ENCODE measurements at regions not wholly inside any gene's neighbourhood (a gene's known extent, or its start where the extent isn't known, plus 50 kb on each side); places are given as distances from the start of the nearest gene placed in this dataset.

DNA sequence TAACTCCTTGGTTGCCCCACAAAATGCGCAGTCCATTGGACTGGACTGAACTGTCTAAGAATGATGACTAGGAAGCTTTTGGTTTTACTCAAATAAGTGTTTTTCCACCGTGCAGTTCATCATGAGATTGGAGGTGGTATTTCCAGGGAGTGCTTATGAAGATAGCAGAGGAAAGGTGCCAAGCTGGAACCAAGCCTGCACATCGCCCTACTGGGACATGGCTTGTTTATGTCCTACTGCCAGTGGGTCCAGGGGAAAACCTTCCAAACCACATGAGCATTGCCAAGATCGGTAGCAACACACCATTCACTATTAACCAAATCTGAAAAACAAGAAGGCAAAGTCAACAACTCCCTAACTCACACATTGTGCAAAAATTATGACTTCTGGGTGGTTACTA is 54.7 kb upstream of the DSCAM start:
- Histone ChIP-seq H3K9ac (ENCODE audit: low read depth, low read length) (no peak overlapping the region), H3K9me3 (ENCODE audit: control insufficient read depth, insufficient read depth, low read length) (0 out of 2 replicates have a peak, but pooled peaks cover 4% of the 10 kb centered on the region), H3K36me3 (ENCODE audit: insufficient read depth, low read length) (no peaks in the 10 kb centered on the region), H3K4me1 (ENCODE audit: insufficient read depth, low read length) (no peaks in the 10 kb centered on the region)

DNA sequence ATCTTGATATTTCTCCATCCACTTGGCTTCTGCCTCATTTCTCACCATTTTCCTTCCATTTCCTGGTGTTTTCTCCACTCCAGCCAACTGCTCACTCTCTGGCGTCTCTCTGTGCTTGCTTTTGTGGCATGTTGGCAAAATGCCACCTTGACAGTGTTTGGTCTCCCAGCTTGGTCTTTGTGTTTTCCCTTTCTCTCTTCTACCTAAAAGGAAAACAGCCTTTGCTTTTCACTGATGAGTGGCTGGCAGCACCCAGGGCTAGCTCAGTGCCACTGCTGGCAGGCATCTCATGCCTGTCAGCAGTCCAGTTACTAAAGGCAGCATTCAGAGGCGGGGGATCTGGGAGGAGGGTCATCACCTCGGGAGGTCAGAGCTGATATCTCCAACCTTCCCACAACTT is 55.3 kb upstream of the DSCAM start:
- 0 out of 2 replicates have a peak, but pooled peaks cover under 1% of the 10 kb centered on the region for H3K9me3 ChIP-seq (ENCODE audit: control insufficient read depth, insufficient read depth, low read length)
- no peaks in the 10 kb centered on the region for H3K36me3 ChIP-seq (ENCODE audit: insufficient read depth, low read length)
- H3K4me1 ChIP-seq (ENCODE audit: insufficient read depth, low read length), result no peaks in the 10 kb centered on the region
- no peak overlapping the region for H3K9ac ChIP-seq (ENCODE audit: low read depth, low read length)

DNA sequence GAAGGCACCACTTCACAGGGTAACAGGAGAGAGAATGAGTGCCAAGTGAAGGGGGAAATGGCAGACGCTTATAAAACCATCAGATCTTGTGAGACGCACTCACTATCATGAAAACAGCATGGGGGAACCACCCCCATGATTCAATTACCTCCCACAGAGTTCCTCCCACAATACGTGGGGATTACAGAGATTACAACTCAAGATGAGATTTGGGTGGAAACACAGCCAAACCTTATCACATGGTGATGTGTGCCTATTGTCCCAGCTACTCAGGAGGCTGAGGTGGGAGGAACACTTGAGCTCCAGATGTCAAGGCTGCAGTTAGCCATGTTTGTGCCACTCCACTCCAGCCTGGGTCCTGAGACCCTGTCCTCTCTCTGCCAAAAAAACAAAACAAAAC is 56.0 kb upstream of the DSCAM start:
- H3K36me3 ChIP-seq (ENCODE audit: insufficient read depth, low read length), result no peaks in the 10 kb centered on the region
- H3K9me3 ChIP-seq (ENCODE audit: control insufficient read depth, insufficient read depth, low read length), result no peaks in the 10 kb centered on the region
- no peak overlapping the region for H3K9ac ChIP-seq (ENCODE audit: low read depth, low read length)
- H3K4me1 ChIP-seq (ENCODE audit: insufficient read depth, low read length), result no peaks in the 10 kb centered on the region

DNA sequence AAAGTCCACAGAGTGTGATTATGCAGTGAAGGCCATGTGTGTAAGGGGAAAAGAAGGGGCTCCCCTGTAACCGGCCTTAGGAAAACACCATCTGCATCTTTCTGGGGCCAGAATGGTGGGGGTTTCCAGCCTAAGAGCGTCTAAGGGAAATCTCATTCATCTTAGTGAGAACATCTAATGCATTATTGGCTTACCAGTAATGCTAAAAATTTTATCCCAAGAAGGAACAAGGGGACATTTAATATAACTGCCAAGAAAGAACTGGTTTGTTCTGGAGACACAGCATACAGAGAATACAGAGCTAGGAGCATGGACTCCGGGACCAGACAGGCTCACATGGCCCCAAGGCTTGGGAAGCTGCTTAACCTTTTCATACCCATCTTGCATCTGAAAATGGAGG is 58.3 kb upstream of the DSCAM start:
- Histone ChIP-seq H3K36me3 (ENCODE audit: insufficient read depth, low read length) (no peaks in the 10 kb centered on the region), H3K9me3 (ENCODE audit: control insufficient read depth, insufficient read depth, low read length) (no peaks in the 10 kb centered on the region), H3K9ac (ENCODE audit: low read depth, low read length) (no peak overlapping the region), H3K4me1 (ENCODE audit: insufficient read depth, low read length) (no peaks in the 10 kb centered on the region)

DNA sequence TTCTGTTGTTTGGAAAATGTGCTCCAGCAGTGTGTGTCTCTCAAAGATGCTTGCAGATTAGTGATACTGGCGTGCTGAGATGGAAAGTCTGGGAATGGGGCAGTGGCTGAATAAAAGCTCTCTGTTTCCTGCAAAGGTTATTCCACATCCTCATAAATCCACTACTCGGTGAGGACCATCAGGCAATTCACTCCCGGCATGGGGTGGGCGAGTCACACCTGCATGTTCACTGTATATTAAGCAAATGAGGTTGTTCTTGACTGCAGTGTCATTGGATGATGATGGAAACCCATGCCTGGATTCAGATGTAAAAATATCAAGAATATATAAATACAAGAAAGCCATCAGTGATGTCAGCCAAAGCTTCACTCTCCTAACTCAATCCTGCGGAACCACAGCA is 65.4 kb upstream of the DSCAM start:
- Histone ChIP-seq H3K9me3 (ENCODE audit: control insufficient read depth, insufficient read depth, low read length) (no peaks in the 10 kb centered on the region; the same call in 1 of the 2 replicates), H3K4me1 (ENCODE audit: insufficient read depth, low read length) (no peaks in the 10 kb centered on the region)

DNA sequence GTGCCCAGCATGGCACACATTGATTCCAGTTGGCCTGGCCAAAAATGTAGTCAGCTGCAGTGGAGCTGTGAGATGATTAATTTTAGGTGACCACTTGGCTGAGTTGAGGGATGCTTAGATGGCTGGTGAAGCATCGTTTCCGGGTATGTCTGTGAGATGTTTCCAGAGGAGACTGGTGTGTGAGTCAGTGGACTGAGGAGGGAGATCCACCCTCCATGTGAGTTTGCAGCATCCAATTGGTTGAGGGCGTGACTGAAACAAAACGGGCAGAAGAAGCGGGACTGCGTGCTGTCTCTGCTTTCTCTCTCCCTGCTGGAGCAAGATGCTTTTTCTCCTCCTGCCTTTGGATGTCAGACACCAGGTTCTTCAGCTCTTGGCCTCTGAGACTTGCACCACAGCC is 68.2 kb upstream of the DSCAM start:
- H3K9me3 ChIP-seq (ENCODE audit: control insufficient read depth, insufficient read depth, low read length), result no peaks in the 10 kb centered on the region; the same call in none of the 2 replicates
- H3K36me3 ChIP-seq (ENCODE audit: insufficient read depth, low read length), result no peaks in the 10 kb centered on the region
- H3K9ac ChIP-seq (ENCODE audit: low read depth, low read length), result no peak overlapping the region
- no peaks in the 10 kb centered on the region for H3K4me1 ChIP-seq (ENCODE audit: insufficient read depth, low read length)

More for the DNA sequence above, 65.4 kb upstream of the DSCAM start:
- Histone ChIP-seq H3K36me3 (ENCODE audit: insufficient read depth, low read length) (no peaks in the 10 kb centered on the region), H3K9ac (ENCODE audit: low read depth, low read length) (no peak overlapping the region)

DNA sequence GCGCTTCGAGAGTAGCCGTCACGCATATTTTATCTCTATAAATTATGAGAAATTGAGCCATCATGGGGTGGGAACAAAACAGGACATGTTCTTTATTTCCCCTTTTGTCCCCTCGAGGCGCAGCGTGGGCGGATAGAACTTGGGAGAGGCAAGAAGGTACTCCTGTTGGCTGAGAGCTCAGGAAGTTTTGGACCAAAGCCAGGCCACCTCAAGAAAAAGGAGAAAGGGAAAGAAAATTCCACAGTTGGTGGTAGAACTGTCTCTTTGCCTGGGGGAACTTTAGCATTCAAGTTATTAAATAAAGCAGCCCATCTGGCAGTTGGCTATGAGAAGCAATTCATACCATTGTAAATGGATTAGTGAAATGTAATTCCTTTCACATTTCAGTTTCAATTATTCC is 76.4 kb upstream of the DSCAM start:
- no peaks in the 10 kb centered on the region; the same call in 1 of the 2 replicates for H3K9me3 ChIP-seq (ENCODE audit: control insufficient read depth, insufficient read depth, low read length)
- H3K36me3 ChIP-seq (ENCODE audit: insufficient read depth, low read length), result no peaks in the 10 kb centered on the region
- no peaks in the 10 kb centered on the region; the same call in 1 of the 2 replicates for H3K4me1 ChIP-seq (ENCODE audit: insufficient read depth, low read length)
- H3K9ac ChIP-seq (ENCODE audit: low read depth, low read length), result no peak overlapping the region

DNA sequence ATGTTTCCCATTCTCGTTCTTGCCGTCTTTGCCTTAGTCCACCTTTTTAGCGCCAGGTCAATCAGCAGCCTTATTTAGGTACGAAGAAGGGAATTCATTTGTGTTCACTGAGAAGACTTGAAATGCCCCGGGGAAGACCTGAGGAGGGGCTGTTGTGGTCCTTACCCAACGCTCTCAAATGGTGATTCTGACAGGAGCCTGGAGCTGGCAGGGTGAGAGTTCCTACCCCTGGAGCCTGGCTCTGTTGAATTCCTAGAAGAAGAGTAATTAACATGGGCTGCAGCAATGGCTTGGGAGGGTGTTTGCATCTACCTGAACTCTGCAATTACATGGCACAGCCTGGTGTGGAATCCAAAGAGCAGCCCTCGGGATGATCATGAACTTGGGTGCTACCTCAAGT is 76.9 kb upstream of the DSCAM start:
- no peak overlapping the region for H3K9ac ChIP-seq (ENCODE audit: low read depth, low read length)
- no peaks in the 10 kb centered on the region for H3K36me3 ChIP-seq (ENCODE audit: insufficient read depth, low read length)
- H3K9me3 ChIP-seq (ENCODE audit: control insufficient read depth, insufficient read depth, low read length), result peaks cover 4% of the 10 kb centered on the region
- H3K4me1 ChIP-seq (ENCODE audit: insufficient read depth, low read length), result no peaks in the 10 kb centered on the region; the same call in 1 of the 2 replicates

DNA sequence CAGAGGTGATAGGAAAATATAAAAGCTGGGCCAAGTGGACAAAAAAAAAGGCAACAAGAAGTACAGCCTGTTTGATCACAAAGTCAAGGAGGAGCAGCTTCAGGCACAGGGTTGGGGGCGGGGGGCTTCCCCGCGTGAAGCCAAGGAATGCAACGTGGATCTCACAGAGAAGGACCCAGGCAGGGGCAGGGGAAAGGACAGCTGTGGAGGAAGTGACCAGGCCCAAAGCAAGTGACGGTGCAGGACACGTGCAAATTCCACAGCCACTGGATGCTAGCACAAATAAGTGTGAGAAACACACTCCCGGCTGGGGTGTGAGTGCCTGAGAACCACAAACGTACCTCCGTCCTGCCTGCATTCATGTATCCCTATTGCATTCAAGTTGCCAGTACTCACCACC is 77.7 kb upstream of the DSCAM start:
- H3K9ac ChIP-seq (ENCODE audit: low read depth, low read length), result no peak overlapping the region
- peaks cover 11% of the 10 kb centered on the region for H3K9me3 ChIP-seq (ENCODE audit: control insufficient read depth, insufficient read depth, low read length)
- H3K4me1 ChIP-seq (ENCODE audit: insufficient read depth, low read length), result no peaks in the 10 kb centered on the region; the same call in 1 of the 2 replicates
- no peaks in the 10 kb centered on the region for H3K36me3 ChIP-seq (ENCODE audit: insufficient read depth, low read length)

DNA sequence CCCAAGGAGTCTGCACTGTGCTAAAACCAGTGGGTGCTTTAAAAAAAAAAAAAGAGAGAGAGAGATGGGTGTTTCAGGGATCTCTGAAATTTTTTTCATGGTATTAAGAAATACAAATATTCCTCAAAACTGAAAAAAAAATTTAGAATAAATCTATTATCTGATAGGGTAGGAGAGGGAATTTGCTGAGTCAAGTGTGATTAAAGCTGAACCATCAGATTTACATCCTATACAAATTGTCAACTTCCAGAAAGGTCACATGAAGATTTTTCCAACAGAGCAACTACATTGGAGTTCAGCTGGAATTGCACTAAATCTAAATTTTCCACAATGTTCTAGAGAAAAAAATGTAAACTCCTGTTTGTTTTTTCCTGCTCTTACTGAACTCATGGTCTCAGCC is 79.3 kb upstream of the DSCAM start:
- Histone ChIP-seq H3K9ac (ENCODE audit: low read depth, low read length) (no peak overlapping the region), H3K9me3 (ENCODE audit: control insufficient read depth, insufficient read depth, low read length) (peaks cover 11% of the 10 kb centered on the region), H3K4me1 (ENCODE audit: insufficient read depth, low read length) (no peaks in the 10 kb centered on the region; the same call in 1 of the 2 replicates), H3K36me3 (ENCODE audit: insufficient read depth, low read length) (no peaks in the 10 kb centered on the region)

DNA sequence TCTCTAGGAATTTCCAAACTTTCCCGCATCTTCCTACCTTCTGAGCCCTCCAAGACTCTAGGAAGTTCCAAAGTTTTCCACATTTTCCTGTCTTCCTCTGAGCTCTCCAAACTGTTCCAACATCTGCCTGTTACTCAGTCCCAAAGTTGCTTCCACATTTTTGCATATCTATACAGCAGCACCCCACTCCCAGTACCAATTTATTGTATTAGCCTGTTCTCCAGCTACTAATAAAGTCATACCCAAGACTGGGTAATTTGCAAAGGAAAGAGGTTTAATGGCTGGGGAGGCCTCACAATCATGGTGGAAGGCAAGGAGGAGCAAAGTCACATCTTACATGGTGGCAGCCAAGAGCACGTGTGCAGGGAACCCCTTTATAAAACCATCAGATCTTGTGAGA is 82.9 kb upstream of the DSCAM start:
- Histone ChIP-seq H3K36me3 (ENCODE audit: insufficient read depth, low read length) (no peaks in the 10 kb centered on the region), H3K4me1 (ENCODE audit: insufficient read depth, low read length) (no peaks in the 10 kb centered on the region; the same call in 1 of the 2 replicates), H3K9ac (ENCODE audit: low read depth, low read length) (no peak overlapping the region), H3K9me3 (ENCODE audit: control insufficient read depth, insufficient read depth, low read length) (peaks cover 11% of the 10 kb centered on the region)

DNA sequence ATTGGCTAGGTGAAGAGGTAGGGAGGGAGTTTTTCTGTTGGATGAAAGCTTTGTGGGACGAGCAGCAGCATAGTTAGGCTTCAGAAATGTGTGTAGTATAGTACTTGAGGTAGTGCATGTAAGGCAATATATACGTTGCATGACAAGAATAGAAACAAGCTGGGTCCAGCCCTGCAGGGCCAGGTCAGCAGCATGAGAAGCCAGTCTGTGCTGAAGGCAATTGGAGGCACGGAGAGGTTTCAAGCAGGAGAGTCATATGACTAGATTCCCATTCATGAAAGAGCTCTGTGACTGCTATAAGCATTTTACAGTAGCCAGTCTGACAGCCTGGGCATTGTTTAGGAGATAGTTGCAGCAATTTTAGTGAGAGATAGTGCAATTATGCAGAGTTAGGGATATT is 84.2 kb upstream of the DSCAM start:
- Histone ChIP-seq H3K9ac (ENCODE audit: low read depth, low read length) (no peak overlapping the region), H3K9me3 (ENCODE audit: control insufficient read depth, insufficient read depth, low read length) (peaks cover 11% of the 10 kb centered on the region), H3K4me1 (ENCODE audit: insufficient read depth, low read length) (peaks cover 4% of the 10 kb centered on the region; the same call in 1 of the 2 replicates)

DNA sequence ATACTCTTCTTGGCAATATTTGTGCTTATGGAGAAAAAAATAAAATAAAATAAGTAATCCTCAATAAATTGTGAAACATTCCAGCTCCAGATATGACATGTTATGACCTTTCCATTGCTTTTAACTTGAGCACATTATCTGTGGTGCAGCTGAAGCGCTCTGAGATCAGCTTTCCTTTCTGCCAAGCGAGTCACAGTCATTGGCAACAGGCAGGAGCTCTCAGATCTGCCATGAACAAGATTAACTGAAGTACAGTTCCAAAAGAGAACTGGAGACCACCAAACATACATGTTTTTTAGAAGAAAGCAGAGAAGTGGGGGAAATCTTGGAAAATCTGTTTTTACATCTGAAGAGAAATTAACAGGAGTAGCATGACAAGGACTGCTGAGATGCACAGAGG is 89.2 kb upstream of the DSCAM start:
- H3K4me1 ChIP-seq (ENCODE audit: insufficient read depth, low read length), result peaks cover 13% of the 10 kb centered on the region
- H3K36me3 ChIP-seq (ENCODE audit: insufficient read depth, low read length), result no peaks in the 10 kb centered on the region
- H3K9ac ChIP-seq (ENCODE audit: low read depth, low read length), result no peak overlapping the region
- no peaks in the 10 kb centered on the region; the same call in 1 of the 2 replicates for H3K9me3 ChIP-seq (ENCODE audit: control insufficient read depth, insufficient read depth, low read length)

More for the DNA sequence above, 84.2 kb upstream of the DSCAM start:
- no peaks in the 10 kb centered on the region for H3K36me3 ChIP-seq (ENCODE audit: insufficient read depth, low read length)

DNA sequence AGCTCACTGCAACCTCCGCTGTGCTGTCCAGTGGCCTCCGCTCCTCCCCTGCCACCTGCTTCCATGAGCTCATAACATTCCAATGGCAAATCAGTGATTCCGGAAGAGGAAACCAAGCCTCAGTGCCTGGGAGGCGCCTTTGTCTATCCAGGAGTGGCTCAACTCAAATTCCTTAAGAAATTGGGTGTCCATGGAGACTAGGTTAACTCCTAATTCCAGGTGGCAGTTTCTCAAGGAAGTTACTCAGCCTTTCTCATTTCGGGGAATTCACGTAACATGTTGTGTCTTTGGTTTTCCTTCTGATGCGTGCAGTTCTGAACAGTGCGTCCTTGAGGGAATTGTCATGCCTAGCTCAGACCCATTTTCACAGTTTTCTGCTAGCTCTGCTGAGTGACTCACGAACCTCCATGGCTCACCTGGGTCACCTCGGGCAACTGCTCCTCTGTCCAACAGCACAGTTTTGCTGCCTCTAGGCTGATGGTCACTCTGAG is 89.9 kb upstream of the DSCAM start:
- no peak overlapping the region for H3K9ac ChIP-seq (ENCODE audit: low read depth, low read length)
- no peaks in the 10 kb centered on the region; the same call in 1 of the 2 replicates for H3K9me3 ChIP-seq (ENCODE audit: control insufficient read depth, insufficient read depth, low read length)
- no peaks in the 10 kb centered on the region for H3K36me3 ChIP-seq (ENCODE audit: insufficient read depth, low read length)
- H3K4me1 ChIP-seq (ENCODE audit: insufficient read depth, low read length), result peaks cover 13% of the 10 kb centered on the region

DNA sequence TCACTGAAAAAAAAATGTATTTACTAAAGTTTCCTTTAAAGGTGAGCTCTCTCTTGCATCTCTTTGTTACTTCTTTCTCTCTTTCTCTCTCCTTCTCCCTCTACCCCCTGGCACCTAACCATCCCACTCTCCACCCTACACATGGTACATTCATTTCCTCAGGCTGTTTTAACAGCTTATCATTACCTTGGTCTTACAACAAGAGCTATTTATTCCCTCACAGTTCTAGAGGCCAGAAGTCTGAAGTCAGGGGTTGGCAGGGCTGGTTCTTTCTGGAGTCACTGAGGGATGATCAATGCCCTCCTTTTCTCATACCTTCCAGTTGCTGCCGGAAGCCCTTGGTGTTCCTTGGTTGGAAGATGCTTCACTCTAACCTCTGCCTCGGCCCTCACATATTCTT is 91.1 kb upstream of the DSCAM start:
- Histone ChIP-seq H3K4me1 (ENCODE audit: insufficient read depth, low read length) (peaks cover 13% of the 10 kb centered on the region), H3K9ac (ENCODE audit: low read depth, low read length) (no peak overlapping the region), H3K9me3 (ENCODE audit: control insufficient read depth, insufficient read depth, low read length) (no peaks in the 10 kb centered on the region), H3K36me3 (ENCODE audit: insufficient read depth, low read length) (no peaks in the 10 kb centered on the region)

DNA sequence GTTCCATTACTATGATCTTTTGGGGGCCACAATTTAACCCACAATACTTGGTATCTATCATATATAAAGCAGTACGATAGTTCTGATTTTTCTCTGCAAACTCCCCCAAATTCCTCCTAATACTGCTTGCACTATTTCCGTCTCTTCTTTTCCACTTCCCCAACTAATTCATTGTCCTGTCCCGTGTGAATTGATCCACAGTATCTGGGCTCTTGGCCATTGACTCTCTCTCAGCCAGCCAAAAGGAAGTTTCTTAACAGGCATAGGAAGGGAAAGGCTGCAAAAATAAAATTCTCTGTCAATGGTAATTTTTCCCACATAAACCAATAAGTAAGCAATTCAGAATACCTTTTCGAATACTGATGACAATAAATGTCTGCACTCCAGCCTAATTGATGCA is 91.7 kb upstream of the DSCAM start:
- no peaks in the 10 kb centered on the region for H3K36me3 ChIP-seq (ENCODE audit: insufficient read depth, low read length)
- no peak overlapping the region for H3K9ac ChIP-seq (ENCODE audit: low read depth, low read length)
- peaks cover 13% of the 10 kb centered on the region for H3K4me1 ChIP-seq (ENCODE audit: insufficient read depth, low read length)
- H3K9me3 ChIP-seq (ENCODE audit: control insufficient read depth, insufficient read depth, low read length), result no peaks in the 10 kb centered on the region

Measured in ES-I3 (cell line).